HK-2 (cell line): ENCODE measurements at regions not wholly inside any gene's neighbourhood (a gene's known extent, or its start where the extent isn't known, plus 50 kb on each side); places are given as distances from the start of the nearest gene placed in this dataset.

Source experiments
- DNase-seq: peaks from one replicate; pipeline ENCODE4 v3.0.0-alpha.2; 2018; ENCODE audit not compliant: unreplicated experiment

DNA sequence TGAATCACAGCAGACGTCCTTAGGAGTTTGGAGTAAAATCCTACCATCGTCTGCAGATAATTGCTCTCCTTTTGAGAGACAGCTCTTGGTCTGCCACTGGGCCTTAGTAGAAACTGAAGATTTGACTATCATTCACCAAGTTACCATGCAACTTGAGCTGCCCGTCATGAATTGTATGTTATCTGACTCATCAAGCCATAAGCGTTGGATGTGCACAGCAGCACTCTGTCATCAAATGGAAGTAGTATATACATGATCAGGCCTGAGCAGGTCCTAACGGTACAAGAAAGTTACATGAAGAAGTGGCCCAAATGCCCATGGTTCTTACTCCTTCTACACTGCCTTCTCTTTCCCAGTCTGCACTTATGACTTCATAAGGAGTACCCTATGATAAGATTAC, 317.8 kb downstream of the GPATCH2 start:
- DNase-seq, result no peak

GRCh38 chr1:217311766-217312165, 319.1 kb downstream of the GPATCH2 start:
- DNase-seq, result no peak

DNA sequence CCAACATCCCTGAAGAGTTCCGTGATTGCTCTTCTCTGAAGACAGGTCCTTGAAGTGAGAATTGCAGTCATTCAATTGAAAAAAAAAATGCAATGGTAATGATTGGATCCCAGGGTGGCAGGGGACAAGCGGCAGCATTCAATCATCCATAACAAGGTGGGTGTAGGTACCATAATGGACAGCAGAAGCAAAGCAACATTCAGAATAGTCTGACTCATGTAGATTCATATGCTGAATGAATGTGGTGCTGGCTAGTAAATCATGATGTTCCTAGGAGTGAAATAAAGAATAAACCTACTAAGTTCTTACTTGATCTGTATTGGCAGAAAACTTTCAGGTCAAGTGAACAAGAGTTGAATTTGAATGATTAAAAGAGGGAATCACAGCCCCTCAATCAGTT, 319.6 kb downstream of the GPATCH2 start:
- no peak for DNase-seq

GRCh38 chr1:217281332-217281731, 349.6 kb downstream of the GPATCH2 start:
- no peak for DNase-seq

GRCh38 chr1:217275655-217276398, 355.1 kb downstream of the GPATCH2 start:
- DNase-seq, result no peak

GRCh38 chr1:217274927-217275654, 355.8 kb downstream of the GPATCH2 start:
- no peak for DNase-seq

- DNase-seq, result no peak
Measured at GRCh38 chr1:217274416-217274815, 356.5 kb downstream of the GPATCH2 start.

DNA sequence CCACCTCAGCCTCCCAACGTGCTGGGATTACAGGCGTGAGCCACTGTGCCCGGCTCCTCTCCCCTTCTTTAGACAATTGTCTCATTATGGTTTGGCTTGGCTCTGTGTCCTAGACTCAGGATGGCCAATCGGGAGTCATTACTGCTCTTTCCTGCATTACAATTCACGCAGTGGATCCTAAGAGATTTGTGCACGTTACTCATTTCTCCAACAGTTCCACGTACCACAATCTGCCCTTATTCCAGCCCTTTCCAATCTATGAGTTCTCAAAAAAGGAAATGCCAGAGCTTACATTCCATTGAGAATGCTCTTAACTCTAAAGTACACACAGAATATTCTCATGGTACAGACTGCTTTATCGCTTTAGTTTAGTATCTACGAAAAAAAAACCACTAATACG, 357.0 kb downstream of the GPATCH2 start:
- no peak for DNase-seq

DNA sequence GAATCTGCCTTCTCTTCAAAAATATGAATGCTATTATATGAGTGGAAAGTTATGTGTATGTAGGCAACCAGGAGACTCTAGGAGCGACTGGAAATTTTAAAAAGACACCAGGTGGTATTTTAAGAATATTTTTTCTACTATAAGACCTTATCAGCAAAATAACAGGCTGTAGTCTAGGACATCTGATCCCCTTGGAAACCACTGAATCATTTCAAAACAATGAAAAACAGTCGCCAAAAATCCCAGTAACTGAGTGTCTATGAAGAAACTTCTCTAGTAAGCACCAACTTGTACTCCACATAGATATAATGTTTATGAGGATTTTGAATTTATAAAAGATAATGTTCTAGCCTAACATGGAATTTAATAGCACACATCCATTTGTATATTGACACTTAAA, 358.5 kb downstream of the GPATCH2 start:
- no peak for DNase-seq

DNA sequence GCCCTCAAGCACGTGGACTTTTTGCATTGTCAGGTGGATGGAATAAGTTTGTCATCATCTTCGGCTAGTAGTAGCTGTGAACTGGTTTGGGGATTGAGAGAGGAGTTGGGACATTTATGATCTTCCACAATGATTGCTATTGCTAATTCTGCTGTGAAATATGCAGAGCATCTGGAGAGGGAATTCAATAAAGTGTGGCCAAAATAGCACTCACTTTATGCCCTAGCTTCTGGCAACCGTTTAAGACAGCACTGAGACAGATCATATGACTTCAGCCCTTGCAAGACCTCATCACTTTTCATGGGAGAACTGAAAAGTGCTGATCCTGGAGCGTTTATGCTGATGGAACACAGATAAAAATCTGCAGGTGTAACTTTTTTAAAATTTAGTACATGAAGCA, 360.8 kb downstream of the GPATCH2 start:
- DNase-seq, result no peak

- DNase-seq, result no peak
Measured at GRCh38 chr1:217268058-217268457, 362.8 kb downstream of the GPATCH2 start.

DNA sequence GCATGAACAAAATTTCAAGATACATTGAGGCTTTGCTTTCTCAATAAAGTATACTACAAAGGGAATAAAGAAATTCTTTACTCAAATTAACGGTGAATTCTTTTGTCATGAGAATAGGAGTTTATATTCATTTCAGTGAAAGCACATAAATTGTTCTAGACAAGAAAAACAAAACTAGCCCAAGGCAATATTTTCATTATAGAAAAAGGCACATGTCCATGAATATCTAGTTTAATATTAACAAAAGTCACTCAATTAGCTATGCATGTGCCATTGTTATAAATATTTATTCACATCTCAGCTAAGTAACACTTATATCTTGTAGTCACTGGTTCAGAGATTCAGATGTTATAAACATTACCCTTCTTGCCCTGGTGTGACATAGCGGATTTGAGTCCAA, 369.3 kb downstream of the GPATCH2 start:
- no peak for DNase-seq

DNA sequence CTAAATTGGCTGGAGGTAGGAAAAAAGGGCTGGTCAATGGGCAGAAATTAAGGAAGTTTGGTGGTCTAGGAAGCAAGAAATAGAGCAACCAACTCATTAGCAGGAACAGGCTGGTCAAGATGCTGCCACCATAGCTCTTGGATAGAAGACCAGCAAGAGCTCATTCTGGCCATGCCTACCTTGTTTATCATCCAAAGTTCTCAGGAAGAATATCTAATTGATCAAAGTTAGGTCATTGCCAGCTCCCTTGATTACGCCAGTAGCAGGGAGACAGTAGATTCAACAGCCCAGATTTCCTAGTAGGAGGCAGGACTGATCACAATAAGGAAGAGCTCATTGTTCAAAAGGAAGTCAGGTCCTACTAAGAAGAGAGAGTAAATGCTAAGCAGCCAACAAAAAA, 370.2 kb downstream of the GPATCH2 start:
- no peak for DNase-seq

DNA sequence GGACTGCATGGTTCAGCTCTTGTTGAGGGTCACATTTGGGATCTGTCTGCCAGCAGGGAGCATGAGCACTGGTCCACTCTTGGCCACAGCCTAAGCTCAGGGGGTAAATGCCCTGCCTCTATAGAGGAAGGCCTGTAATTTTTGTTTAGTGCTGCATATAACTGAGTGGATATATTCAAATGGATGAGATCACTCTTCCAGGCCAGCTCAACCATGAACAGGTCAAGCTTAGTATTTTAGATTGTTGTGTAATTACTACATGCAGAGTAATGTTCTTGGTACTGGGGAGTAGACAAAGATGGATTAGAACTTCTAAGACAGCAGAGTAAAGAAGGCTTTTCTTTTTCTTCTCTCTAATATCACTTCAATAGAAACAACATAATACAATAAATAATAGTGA, 376.9 kb downstream of the GPATCH2 start:
- no peak for DNase-seq

DNA sequence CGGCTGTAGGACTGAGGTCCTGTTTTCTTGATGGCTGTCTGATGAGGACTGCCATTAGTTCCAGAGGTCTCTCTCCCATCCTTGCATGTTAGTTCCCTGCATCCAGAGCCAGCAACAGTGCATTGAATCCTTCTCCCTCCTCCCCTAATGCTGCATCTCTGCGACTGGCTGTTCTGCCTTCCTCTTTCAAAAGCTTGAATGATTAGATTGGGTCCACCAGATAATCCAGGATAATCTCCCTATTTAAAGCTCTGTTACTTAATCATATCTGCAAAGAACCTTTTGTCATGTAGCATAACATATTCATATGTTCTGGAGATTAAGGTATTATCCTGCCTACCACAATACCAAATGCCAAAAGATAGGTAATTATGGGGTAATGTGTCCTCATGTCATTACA, 377.5 kb downstream of the GPATCH2 start:
- no peak for DNase-seq

DNA sequence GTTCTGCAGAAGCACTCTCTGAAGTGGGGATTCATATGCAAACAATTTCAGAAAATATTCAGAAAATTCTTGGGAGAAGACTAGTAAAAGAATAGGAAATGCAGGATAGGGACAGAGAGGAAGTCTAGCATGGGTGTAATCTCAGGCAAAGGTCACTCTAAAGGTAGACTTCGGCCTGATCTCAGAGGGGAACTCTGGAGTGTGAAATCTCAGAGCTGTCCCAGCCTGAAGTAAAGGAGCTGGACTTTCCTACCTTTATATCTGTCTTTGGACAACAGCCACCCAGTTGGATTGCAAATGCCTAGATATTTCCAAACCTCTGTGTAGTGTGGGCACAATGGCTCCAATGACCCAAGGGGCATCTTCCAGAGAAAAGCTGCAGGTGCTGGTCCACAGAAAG, 379.8 kb downstream of the GPATCH2 start:
- DNase-seq, result no peak

- no peak for DNase-seq
Measured at GRCh38 chr1:217249857-217250256, 381.0 kb downstream of the GPATCH2 start.

- DNase-seq, result no peak
Measured at GRCh38 chr1:217244971-217245370, 385.9 kb downstream of the GPATCH2 start.

DNA sequence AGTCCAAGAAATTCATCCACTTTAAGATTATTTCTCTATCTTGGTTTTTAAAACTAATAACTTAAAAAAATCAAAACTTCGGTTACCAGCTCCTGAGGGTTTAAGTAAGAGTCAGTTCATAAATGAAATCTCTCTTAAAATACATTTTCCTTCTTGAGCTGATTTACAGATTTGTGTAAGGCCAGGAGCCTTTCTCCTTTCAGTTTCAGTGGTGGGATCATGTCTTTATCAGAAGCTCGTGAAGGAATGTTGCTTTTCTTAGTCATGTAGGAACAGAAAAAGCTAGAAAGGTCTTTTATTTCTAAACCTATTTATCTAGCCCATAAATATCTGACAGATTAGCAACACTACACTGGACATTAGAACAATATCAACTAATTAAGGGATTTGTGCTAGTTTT, 390.2 kb downstream of the GPATCH2 start:
- no peak for DNase-seq

DNA sequence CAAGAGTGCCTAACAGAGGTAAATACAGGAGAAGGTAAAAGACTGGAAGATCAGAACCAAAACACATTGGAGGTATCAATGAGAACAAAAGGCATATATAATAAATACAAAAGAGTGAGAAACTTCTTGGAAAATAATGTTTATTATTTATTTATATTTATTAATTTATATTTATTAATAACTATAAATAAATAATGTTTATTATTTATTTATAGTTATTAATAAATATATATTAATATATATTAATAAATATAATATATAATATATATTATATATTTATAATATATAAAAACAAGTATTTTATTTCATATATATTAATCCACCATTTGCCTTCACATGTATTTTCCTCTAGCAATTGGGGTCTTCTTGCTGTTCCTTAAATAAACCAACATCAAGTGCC, 391.9 kb downstream of the GPATCH2 start:
- no peak for DNase-seq

GRCh38 chr1:217230412-217230811, 400.5 kb downstream of the GPATCH2 start:
- DNase-seq, result no peak

DNA sequence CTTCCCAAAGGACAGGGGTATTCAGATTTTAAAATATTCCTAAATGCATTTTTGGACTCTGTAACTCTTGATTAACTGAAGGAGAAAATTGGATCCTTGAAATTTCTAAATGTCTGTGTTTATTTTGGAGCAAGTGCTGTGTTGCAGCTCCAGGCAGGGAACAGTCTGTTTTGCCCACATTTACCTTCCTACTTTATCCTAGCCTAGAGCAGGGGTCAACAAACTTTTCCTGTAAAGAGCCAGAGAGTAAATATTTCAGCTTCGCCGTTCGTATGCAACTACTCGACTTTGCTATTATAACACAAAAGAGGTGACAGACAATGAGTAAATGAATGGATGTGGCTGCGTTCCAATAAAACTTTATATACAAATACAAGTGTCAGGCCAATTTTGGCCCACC, 402.2 kb downstream of the GPATCH2 start:
- no peak for DNase-seq

GRCh38 chr1:217224201-217224600, 406.7 kb downstream of the GPATCH2 start:
- no peak for DNase-seq

- no peak for DNase-seq
Measured at GRCh38 chr1:217214551-217214950, 416.3 kb downstream of the GPATCH2 start.
